Gastrocnemius medialis (tissue), 4 donors: ENCODE measurements at regions not wholly inside any gene's neighbourhood (a gene's known extent, or its start where the extent isn't known, plus 50 kb on each side); places are given as distances from the start of the nearest gene placed in this dataset.

Source experiments
- ATAC-seq, 2 donors: fragments of 150-250 bp; one replicate each; pipeline ENCODE4 v1.9.1; 2016
- DNase-seq, 2 donors: peaks; one replicate each; pipeline ENCODE4 v3.0.0-alpha.2; 2019
- H3K27ac ChIP-seq, 4 donors: fragments of 200-600 bp; sonication (generic); 1 replicate in 1 of 4; 2 replicates in 3 of 4; pipeline ENCODE4 v1.5.1; 2016 to 2018; ENCODE audit warnings: mild to moderate bottlenecking in 2 of 4, moderate library complexity in 1 of 4
- H3K27me3 ChIP-seq, 3 donors: fragments of 200-600 bp; sonication (generic) in 2 of 3; 1 replicate in 1 of 3; 2 replicates in 2 of 3; pipeline versions ENCODE4 v1.5.1 to v1.6.0; 2016 to 2019; ENCODE audit warnings: mild to moderate bottlenecking in 1 of 3, moderate library complexity in 1 of 3
- H3K36me3 ChIP-seq, 2 donors: fragments of 200-600 bp; sonication (generic) in 1 of 2; one replicate each; pipeline ENCODE4 v1.5.1; 2017 to 2018
- H3K4me1 ChIP-seq, 2 donors: fragments of 200-600 bp; sonication (generic) in 1 of 2; one replicate each; pipeline ENCODE4 v1.5.1; 2016 to 2017; ENCODE audit warnings: mild to moderate bottlenecking in 2 of 2
- H3K4me3 ChIP-seq, 4 donors: fragments of 200-600 bp; sonication (generic) in 3 of 4; 1 replicate in 1 of 4; 2 replicates in 3 of 4; pipeline ENCODE4 v1.5.1; 2016 to 2019; ENCODE audit warnings: mild to moderate bottlenecking in 2 of 4
- H3K9me3 ChIP-seq, 3 donors: fragments of 200-600 bp; sonication (generic) in 2 of 3; 1 replicate in 1 of 3; 2 replicates in 2 of 3; pipeline ENCODE4 v1.5.1; 2016 to 2019
- CTCF ChIP-seq, 5 experiments: fragments of 450-650 bp in 3 of 5; fragments of 200-600 bp in 2 of 5; sonication (generic) in 2 of 5; IDR thresholded peaks in 4 of 5; conservative IDR thresholded peaks in 1 of 5; 1 replicate in 4 of 5; 2 replicates in 1 of 5; pipeline ENCODE4 v1.5.1; 2016 to 2019; ENCODE audit warnings: antibody characterized with exemption in 5 of 5, mild to moderate bottlenecking in 3 of 5, moderate library complexity in 3 of 5
- POLR2A ChIP-seq, 2 donors: fragments of 450-650 bp; IDR thresholded peaks; one replicate each; pipeline ENCODE4 v1.6.1; 2017; ENCODE audit warnings: antibody characterized with exemption in 2 of 2, mild to moderate bottlenecking in 2 of 2, moderate library complexity in 2 of 2
- in situ Hi-C, 4 donors: fragments of 200-750 bp; cut with MboI; loops; one replicate each; pipeline versions ENCODE4 v1.15.0 to v1.8.0; 2017; ENCODE audit warnings: low sequenced_read_pairs in 4 of 4
- intact Hi-C: fragments of 100-400 bp; cut with DNase I; formaldehyde crosslinking; loops from one replicate; pipeline ENCODE4 v1.15.1; 2023; ENCODE audit warnings: low total_unique reads

GRCh38 chr22:47602732-47603131 lies 840.3 kb downstream of the TBC1D22A start:
- no peaks in the 10 kb centered on the region for H3K27me3 ChIP-seq
- no peak for TF ChIP-seq POLR2A (IDR thresholded peaks at IDR 0.05)
- TF ChIP-seq CTCF (IDR thresholded peaks at IDR 0.05 in 4 of 5, conservative IDR thresholded peaks at IDR 0.05 in 1 of 5) = no peak
- H3K36me3 ChIP-seq = no peaks in the 10 kb centered on the region
- no peaks in the 10 kb centered on the region for H3K9me3 ChIP-seq
- H3K4me1 ChIP-seq = no peaks in the 10 kb centered on the region
- no peak overlapping the region for H3K27ac ChIP-seq
- no peak for DNase-seq
- in situ Hi-C loops (no loop called here), intact Hi-C loops (no loop called here)
- H3K4me3 ChIP-seq = no peak overlapping the region
- ATAC-seq = no peak

GRCh38 chr22:47601666-47602065 lies 839.2 kb downstream of the TBC1D22A start:
- no peaks in the 10 kb centered on the region for H3K27me3 ChIP-seq
- in situ Hi-C loops = no loop called here
- DNase-seq = no peak

GRCh38 chr22:47600791-47601625 lies 838.6 kb downstream of the TBC1D22A start:
- in situ Hi-C loops = no loop called here
- Histone ChIP-seq H3K27me3 (no peaks in the 10 kb centered on the region), H3K4me1 (no peaks in the 10 kb centered on the region), H3K9me3 (no peaks in the 10 kb centered on the region), H3K36me3 (no peaks in the 10 kb centered on the region), H3K27ac (no peak overlapping the region), H3K4me3 (no peak overlapping the region)
- ATAC-seq (no peak), DNase-seq (no peak)
- intact Hi-C loops = no loop called here
- TF ChIP-seq CTCF (IDR thresholded peaks at IDR 0.05 in 4 of 5, conservative IDR thresholded peaks at IDR 0.05 in 1 of 5) (no peak), POLR2A (IDR thresholded peaks at IDR 0.05) (no peak)

More at GRCh38 chr22:47601666-47602065, 839.2 kb downstream of the TBC1D22A start:
- no peak overlapping the region for H3K27ac ChIP-seq
- no peak overlapping the region for H3K4me3 ChIP-seq
- H3K9me3 ChIP-seq = no peaks in the 10 kb centered on the region
- intact Hi-C loops = no loop called here
- no peak for ATAC-seq
- no peak for TF ChIP-seq CTCF (IDR thresholded peaks at IDR 0.05 in 4 of 5, conservative IDR thresholded peaks at IDR 0.05 in 1 of 5)
- TF ChIP-seq POLR2A (IDR thresholded peaks at IDR 0.05) = no peak
- H3K36me3 ChIP-seq = no peaks in the 10 kb centered on the region
- H3K4me1 ChIP-seq = no peaks in the 10 kb centered on the region

GRCh38 chr22:47600281-47600680 lies 837.8 kb downstream of the TBC1D22A start:
- no peak for ATAC-seq
- intact Hi-C loops = no loop called here

More at GRCh38 chr22:47600281-47600680, 837.8 kb downstream of the TBC1D22A start:
- H3K9me3 ChIP-seq = no peaks in the 10 kb centered on the region
- no peaks in the 10 kb centered on the region for H3K36me3 ChIP-seq
- DNase-seq = no peak
- TF ChIP-seq CTCF (IDR thresholded peaks at IDR 0.05 in 4 of 5, conservative IDR thresholded peaks at IDR 0.05 in 1 of 5) (no peak), POLR2A (IDR thresholded peaks at IDR 0.05) (no peak)
- H3K4me3 ChIP-seq = no peak overlapping the region
- no peaks in the 10 kb centered on the region for H3K27me3 ChIP-seq
- H3K27ac ChIP-seq = no peak overlapping the region
- in situ Hi-C loops = no loop called here
- no peaks in the 10 kb centered on the region for H3K4me1 ChIP-seq
